DND-41 (cell line): ENCODE measurements at regions not wholly inside any gene's neighbourhood (a gene's known extent, or its start where the extent isn't known, plus 50 kb on each side); places are given as distances from the start of the nearest gene placed in this dataset.

ENCODE experiments used
- ATAC-seq: fragments of 200-7000 bp; cut with Tn5 transposase; 3 replicates; pipeline ENCODE4 v1.9.1; 2021; ENCODE audit warnings: low read depth; ENCODE audit not compliant: insufficient read depth
- DNase-seq: peaks from one replicate; pipeline ENCODE4 v3.0.0-alpha.2; 2020
- H2AFZ ChIP-seq: 2 replicates; pipeline ENCODE4 v1.6.0; 2012; ENCODE audit warnings: low read depth, low read length
- H3K27ac ChIP-seq: 2 replicates; pipeline ENCODE4 v1.5.1; 2012; ENCODE audit warnings: low read length, inconsistent platforms
- H3K27me3 ChIP-seq: fragments of 200-600 bp; sonication (generic); 2 replicates; pipeline ENCODE4 v1.6.0; 2012; ENCODE audit warnings: low read length, mild to moderate bottlenecking, inconsistent platforms; ENCODE audit not compliant: insufficient read depth, poor library complexity
- H3K36me3 ChIP-seq: 2 replicates; pipeline ENCODE4 v1.5.1; 2012; ENCODE audit warnings: low read length, inconsistent platforms; ENCODE audit not compliant: insufficient read depth
- H3K4me1 ChIP-seq: 2 replicates; pipeline ENCODE4 v1.5.1; 2012; ENCODE audit warnings: mild to moderate bottlenecking, low read length; ENCODE audit not compliant: insufficient read depth
- H3K4me2 ChIP-seq: 2 replicates; pipeline ENCODE4 v1.6.0; 2012; ENCODE audit warnings: mild to moderate bottlenecking, moderate library complexity, low read length, inconsistent platforms; ENCODE audit not compliant: insufficient read depth
- H3K4me3 ChIP-seq, 2 experiments: fragments of 200-600 bp in 1 of 2; shearing (Covaris generic) in 1 of 2; 2 replicates each; pipeline ENCODE4 v1.5.1; 2012 to 2016; ENCODE audit warnings: inconsistent platforms in 2 of 2, low read length in 2 of 2, mild to moderate bottlenecking in 2 of 2, low read depth in 1 of 2, moderate library complexity in 1 of 2
- H3K79me2 ChIP-seq: 2 replicates; pipeline ENCODE4 v1.6.0; 2012; ENCODE audit warnings: low read length, inconsistent platforms; ENCODE audit not compliant: insufficient read depth
- H3K9ac ChIP-seq: 2 replicates; pipeline ENCODE4 v1.6.0; 2012; ENCODE audit warnings: low read depth, mild to moderate bottlenecking, inconsistent platforms, low read length, moderate library complexity
- H3K9me3 ChIP-seq: 2 replicates; pipeline ENCODE4 v1.5.1; 2012; ENCODE audit warnings: low read length, moderate library complexity, mild to moderate bottlenecking, inconsistent platforms; ENCODE audit not compliant: insufficient read depth, severe bottlenecking
- H4K20me1 ChIP-seq: 2 replicates; pipeline ENCODE4 v1.6.0; 2012; ENCODE audit warnings: low read length; ENCODE audit not compliant: insufficient read depth
- CTCF ChIP-seq: IDR thresholded peaks from 2 replicates; pipeline ENCODE4 v1.5.1; 2012; ENCODE audit warnings: borderline replicate concordance, low read length, moderate library complexity, mild to moderate bottlenecking; ENCODE audit not compliant: poor library complexity, severe bottlenecking; ENCODE audit errors: extremely low read depth
- EZH2 ChIP-seq: IDR thresholded peaks from 3 replicates; pipeline ENCODE4 v1.6.1; 2012; ENCODE audit warnings: borderline replicate concordance, low read depth, mild to moderate bottlenecking, moderate library complexity, low read length, inconsistent platforms; ENCODE audit not compliant: severe bottlenecking

- H3K9me3 ChIP-seq, result no peaks in the 10 kb centered on the region
- DNase-seq (no peak), ATAC-seq (no peak)
- H3K9ac ChIP-seq, result no peak overlapping the region
- no peaks in the 10 kb centered on the region for H4K20me1 ChIP-seq
- no peak overlapping the region for H2AFZ ChIP-seq
- no peaks in the 10 kb centered on the region for H3K79me2 ChIP-seq
- no peak overlapping the region for H3K4me3 ChIP-seq
- TF ChIP-seq EZH2 (no peak), CTCF (no peak)
- no peak overlapping the region for H3K27ac ChIP-seq
- H3K27me3 ChIP-seq, result peaks cover 3% of the 10 kb centered on the region
- H3K4me1 ChIP-seq, result no peaks in the 10 kb centered on the region
- H3K36me3 ChIP-seq, result no peaks in the 10 kb centered on the region
- H3K4me2 ChIP-seq, result no peak overlapping the region
These were observed 576.5 kb upstream of the BRINP1 start for GRCh38 chr9:119945686-119946085.

GRCh38 chr9:119941091-119941490 lies 571.9 kb upstream of the BRINP1 start:
- Histone ChIP-seq H3K9ac (no peak overlapping the region), H2AFZ (no peak overlapping the region), H4K20me1 (no peaks in the 10 kb centered on the region), H3K36me3 (no peaks in the 10 kb centered on the region), H3K4me3 (no peak overlapping the region), H3K27ac (no peak overlapping the region), H3K79me2 (no peaks in the 10 kb centered on the region), H3K27me3 (no peaks in the 10 kb centered on the region), H3K9me3 (no peaks in the 10 kb centered on the region), H3K4me2 (no peak overlapping the region), H3K4me1 (no peaks in the 10 kb centered on the region)
- TF ChIP-seq EZH2 (no peak), CTCF (no peak)
- DNase-seq (no peak), ATAC-seq (no peak)

- Histone ChIP-seq H3K9me3 (no peaks in the 10 kb centered on the region), H3K27me3 (no peaks in the 10 kb centered on the region), H3K79me2 (no peaks in the 10 kb centered on the region), H3K9ac (no peak overlapping the region), H3K4me1 (no peaks in the 10 kb centered on the region), H4K20me1 (no peaks in the 10 kb centered on the region), H3K27ac (no peak overlapping the region), H3K4me2 (no peak overlapping the region), H3K4me3 (no peak overlapping the region), H2AFZ (no peak overlapping the region), H3K36me3 (no peaks in the 10 kb centered on the region)
- TF ChIP-seq EZH2 (no peak), CTCF (no peak)
- DNase-seq, result no peak
- no peak for ATAC-seq
These were observed 569.6 kb upstream of the BRINP1 start for GRCh38 chr9:119938871-119939270.

DNA sequence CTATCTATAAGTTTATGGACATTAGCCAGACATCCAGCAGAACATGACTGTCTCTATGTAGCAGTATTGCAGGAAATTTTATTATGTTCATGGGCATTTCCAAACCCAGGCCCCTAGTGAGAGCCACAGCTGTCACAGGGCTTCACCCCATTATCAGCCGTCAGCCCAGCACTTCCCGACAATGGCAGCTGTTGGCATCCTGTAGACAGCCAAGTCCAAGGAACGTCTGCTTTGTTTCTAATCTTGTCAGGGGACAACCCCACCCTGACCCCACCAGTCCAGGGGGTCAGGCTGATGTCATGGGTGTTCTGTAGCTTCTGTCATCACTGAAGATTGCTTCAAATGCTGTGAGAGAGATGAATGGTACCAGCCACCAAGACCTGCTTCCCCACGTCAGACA lies 565.3 kb upstream of the BRINP1 start:
- no peaks in the 10 kb centered on the region for H3K36me3 ChIP-seq
- H4K20me1 ChIP-seq, result no peaks in the 10 kb centered on the region
- H3K4me2 ChIP-seq, result no peak overlapping the region
- H3K9ac ChIP-seq, result no peak overlapping the region
- H3K27me3 ChIP-seq, result no peaks in the 10 kb centered on the region
- H3K4me3 ChIP-seq, result no peak overlapping the region
- H3K27ac ChIP-seq, result no peak overlapping the region
- no peak overlapping the region for H2AFZ ChIP-seq
- DNase-seq, result no peak
- TF ChIP-seq EZH2 (no peak), CTCF (no peak)
- ATAC-seq, result no peak
- H3K4me1 ChIP-seq, result no peaks in the 10 kb centered on the region
- no peaks in the 10 kb centered on the region for H3K79me2 ChIP-seq
- no peaks in the 10 kb centered on the region for H3K9me3 ChIP-seq
